ENCODE measurements at regions not wholly inside any gene's neighbourhood (a gene's known extent, or its start where the extent isn't known, plus 50 kb on each side); places are given as distances from the start of the nearest gene placed in this dataset.
"Not testable (repeated sequence)": the region's sequence is repeated elsewhere in the genome, so short reads cannot be mapped to it uniquely, and the experiment has no call there.

DNA sequence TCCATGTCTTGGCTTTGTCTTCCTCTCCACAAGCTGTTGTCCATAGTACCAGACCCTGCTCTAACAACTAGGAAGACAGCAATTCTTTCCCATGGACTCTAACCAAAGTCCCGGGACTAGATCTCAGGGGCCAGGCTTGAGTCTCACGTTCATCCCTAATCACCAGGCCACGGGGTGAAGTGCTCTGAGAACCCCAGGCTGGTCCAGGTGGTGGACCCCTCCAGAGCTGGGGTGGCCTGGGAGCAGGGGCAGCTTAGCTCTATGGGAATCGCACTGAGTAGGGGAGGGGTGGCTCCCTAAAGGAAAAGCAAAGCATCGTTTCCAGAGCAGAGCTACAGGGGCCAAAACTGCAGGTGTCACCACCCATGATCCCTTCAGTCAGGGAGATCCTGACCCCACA lies 150.9 kb downstream of the TPRA1 start:
- no peak for DNase-seq

- no peak for DNase-seq
Measured at GRCh38 chr3:127438951-127439350, 151.1 kb upstream of the PRR20G start.

DNA sequence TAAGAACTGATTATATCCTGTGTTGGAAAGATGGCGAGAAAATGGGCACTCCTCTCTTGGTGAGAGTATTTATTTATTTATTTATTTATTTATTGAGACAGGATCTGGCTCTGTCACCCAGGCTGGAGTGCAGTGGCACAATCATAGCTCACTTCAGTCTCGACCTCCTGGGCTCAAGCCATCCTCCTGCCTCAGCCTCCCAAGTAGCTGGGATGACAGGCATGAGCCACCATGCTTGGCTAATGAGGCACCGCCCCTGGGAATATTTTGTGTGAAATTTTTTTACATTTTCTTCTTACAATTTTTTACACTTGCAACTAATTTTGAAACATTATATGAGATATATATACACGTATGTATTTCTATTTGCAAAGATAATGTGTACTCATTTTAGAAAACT lies 150.5 kb upstream of the PRR20G start:
- no peak for DNase-seq

- DNase-seq: not testable (repeated sequence)
Measured at GRCh38 chr3:127435299-127435698, 147.5 kb upstream of the PRR20G start.

GRCh38 chr3:127431066-127431465 lies 143.2 kb upstream of the PRR20G start:
- no peak for DNase-seq

DNA sequence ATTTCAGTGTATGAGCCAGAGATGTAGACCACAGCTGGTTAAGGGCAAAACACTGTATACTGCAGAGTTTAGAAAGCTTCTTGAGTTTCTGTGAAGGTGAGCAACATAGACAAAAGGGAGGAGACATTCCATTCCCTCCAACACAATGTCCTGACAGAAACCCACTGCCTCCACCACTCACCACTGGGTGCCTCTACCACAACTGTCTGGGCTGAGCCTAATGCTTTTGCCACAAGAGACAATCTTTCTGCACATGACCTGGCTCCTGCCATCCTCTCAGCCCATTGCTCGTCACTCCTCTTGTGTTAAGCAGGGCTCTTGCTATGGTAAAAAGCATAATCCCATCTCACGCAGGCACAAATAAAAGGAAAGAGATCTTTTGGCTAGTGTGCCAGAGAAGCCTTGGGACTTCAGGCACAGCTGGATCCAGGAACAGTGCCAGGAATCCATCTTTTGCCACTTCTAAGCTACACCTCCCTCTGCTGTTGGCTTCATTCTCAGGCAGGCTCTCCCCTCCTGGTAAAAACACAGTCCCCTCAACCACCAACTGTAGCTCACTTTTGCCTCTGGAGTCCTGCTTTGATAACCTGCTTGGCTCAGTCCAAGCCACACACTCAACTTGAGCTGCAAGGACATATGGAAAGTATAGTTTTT lies 140.6 kb upstream of the PRR20G start:
- DNase-seq: no peak

- DNase-seq: no peak
Measured at GRCh38 chr3:127427666-127428065, 139.8 kb upstream of the PRR20G start.

DNA sequence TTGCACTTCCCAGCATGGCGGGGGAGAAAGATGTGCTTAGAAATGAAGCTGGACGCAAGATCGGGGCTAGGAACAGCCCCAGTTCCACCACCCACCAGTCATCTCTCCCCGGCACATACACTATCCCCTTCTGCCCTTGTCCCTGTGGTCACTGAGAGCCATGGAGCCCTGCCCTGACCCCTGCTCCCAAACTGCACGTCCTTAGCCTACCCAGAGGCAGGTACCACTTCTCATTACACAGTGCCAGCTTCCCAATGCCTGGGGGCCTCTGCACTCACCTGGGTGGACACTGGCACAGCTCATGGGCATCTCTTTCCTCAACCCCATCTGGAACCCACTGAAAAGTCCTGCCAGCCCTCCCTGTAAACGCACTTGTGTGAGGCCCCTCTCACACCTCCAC lies 139.3 kb upstream of the PRR20G start:
- DNase-seq: no peak

DNA sequence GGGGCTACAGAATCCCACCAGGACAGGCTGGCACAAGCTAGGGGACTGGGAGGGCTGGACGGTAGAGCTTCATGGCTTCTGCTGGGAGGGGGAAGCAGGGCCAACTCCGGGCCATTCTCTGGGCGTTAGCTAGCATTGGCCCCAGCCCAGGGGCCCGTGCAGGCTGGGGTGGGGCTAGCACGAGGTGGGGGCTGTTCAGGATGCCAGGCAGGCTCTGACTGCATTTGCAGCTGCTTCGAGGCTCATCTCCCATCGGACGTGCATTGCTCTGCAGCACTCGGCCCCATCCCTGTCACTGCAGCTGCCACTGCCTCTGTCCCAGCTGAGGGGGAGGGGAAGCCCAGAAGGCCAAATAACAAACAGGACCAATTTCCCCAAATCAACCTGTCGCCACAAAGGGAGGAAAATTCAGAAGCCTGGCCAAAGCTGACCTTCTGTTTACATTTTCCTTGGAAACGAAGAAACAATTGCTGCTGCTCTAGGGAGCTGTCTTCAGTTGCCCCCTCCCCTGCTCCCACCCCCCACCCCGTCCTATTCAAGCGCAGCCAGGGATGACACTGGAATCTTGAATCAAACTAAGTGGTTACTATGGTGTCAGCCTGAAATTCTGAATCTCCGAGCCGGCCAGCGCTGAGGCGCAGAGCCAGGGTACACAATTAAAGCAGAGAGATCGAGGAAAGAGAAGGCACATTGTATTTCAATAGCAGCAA lies 138.8 kb upstream of the PRR20G start:
- no peak for DNase-seq

- DNase-seq: no peak
Measured at GRCh38 chr3:127425505-127426443, 137.9 kb upstream of the PRR20G start.

- no peak for DNase-seq
Measured at GRCh38 chr3:127424766-127425504, 137.1 kb upstream of the PRR20G start.

GRCh38 chr3:127423856-127424765 lies 136.3 kb upstream of the PRR20G start:
- no peak for DNase-seq

DNA sequence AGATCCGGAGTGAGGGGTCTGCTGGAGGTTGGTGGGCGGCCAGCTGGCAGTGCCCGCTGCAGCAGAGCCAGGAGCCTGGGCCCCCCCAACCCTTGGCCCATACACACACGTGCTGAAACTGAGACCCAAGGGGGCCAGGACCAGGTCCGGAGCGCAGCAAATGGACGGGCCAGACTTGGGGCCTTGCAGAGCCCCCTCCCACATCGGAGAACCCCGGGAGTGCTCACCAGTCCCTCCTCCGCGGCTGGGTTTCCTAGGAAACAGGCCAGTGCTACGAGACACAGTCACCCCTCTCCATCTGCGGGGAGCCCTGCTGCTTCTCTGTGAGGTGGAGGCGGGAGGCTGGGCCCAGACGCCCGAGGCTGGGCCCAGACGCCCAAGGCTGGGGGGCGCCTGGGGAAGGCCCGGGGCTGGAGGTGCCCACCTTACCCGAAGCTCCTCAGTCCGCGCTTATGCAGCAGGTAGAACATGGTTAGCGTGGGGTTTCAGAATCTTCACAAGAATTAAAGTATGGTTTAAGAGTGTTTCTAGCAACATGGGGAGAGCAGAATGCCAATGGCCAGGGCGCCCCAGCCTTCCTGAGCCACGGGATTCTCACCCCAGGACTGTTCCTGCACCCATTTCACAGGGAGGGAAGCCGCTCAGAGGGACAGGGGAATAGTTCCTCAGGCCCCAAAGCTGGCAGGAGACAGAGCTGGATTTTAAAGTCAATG lies 135.0 kb upstream of the PRR20G start:
- DNase-seq: no peak

DNA sequence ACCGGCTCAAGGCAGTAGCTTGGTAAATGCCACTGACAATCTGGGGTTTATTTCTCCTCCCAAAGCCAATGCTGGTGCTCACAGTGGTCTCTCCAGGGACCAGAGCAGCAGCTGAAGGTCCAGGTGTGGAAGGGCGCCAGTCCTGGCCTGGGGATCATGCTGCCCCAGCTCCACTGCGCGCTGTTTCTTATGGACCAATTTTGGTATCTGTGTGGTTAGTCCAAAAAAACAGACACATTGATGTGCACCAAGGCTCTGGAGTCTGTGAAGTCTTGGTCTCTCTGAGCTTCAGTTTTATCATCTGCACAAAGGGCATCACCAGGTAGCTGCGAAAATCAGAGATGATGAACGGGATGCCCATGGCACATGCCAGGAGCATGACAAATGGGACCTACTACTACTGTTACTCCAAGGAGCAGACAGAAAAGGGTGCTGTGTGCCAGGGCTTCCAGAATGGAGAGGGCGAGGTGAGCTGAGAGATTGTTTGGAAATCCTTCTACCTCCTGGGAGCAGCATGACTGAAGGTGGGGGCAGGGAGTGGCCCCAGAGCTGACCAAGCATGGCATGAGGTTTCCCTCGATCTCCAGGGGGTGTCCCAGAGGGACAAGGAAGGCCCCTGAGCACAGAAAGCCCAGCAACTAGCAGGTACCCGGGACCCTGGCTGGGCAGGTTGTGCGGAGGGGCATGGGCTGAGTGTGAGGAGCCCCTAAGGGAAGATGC lies 134.3 kb upstream of the PRR20G start:
- no peak for DNase-seq

DNA sequence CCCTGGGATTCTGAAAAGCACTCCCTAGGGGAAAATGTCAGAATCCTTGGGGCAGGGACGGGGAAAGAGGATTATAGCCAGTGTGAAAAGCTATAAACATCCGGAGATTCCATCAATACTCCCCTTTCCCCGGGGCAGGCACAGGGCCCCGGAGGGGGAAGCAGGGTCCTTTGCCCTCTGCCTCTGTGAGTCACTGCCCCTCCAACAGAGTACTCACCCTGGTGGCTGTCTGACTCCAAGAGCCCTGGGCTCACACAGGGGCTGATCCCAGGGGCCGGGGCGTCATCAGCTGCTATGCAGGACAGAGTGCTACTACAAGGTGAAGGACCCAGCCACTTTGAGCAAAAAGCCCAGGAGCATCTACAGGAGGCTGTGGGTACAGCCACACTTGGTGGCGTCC lies 133.0 kb upstream of the PRR20G start:
- no peak for DNase-seq

GRCh38 chr3:127419641-127420553 lies 132.1 kb upstream of the PRR20G start:
- no peak for DNase-seq

GRCh38 chr3:127419182-127419581 lies 131.3 kb upstream of the PRR20G start:
- DNase-seq: no peak

- DNase-seq: no peak
Measured at GRCh38 chr3:127418560-127419147, 130.8 kb upstream of the PRR20G start.
